ENCODE measurements at regions not wholly inside any gene's neighbourhood (a gene's known extent, or its start where the extent isn't known, plus 50 kb on each side); places are given as distances from the start of the nearest gene placed in this dataset.
"Not testable (repeated sequence)": the region's sequence is repeated elsewhere in the genome, so short reads cannot be mapped to it uniquely, and the experiment has no call there.

DNA sequence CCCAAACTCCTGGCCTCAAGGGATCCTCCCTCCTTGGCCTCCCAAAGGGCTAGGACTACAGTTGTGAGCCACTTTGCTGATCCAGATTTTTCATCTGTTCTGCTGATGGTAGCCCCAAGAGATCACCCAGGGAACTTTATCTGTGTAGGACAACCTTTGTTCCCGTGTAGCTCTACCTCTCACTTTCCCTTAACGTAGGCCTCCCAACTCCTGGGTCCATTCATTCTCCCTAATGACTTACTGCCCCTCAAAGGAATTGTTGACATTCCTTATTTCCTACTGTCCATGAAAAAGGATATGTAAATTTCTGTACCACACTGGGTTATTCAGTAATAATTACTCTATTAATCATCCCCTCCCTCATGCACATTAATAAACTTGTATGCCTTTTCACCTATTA lies 51.0 kb upstream of the PHF24 start:
- no peak for DNase-seq

DNA sequence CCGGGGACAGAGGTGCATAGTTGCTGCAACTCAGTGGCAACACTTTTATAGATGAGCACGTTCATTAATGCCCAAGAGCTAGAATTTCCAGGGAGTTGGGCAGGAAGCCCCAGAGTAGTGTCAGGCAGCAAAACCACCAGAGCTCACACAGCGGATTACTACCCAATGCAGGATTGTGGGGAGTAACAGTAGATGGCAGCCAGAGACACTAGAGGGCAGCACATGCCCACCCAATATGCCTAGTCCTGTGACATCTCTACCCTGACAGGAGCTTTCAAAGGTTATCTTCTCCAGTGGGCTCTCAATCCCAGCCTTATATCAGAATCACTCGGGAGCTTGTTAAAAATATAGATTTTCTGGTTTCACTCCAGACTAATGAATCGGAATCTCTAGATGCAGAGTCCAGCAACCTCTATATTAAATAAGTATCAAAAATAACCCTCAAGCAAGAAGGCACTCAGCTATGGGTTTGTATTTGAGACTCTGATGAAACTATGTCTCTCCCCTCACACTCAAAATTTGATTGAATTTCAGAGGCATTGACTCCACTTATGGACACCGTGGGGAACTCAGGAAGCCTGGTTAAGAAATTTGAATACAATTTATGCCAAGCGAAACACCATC lies 58.4 kb upstream of the PHF24 start:
- DNase-seq = peak in 54 of 56 donors; percentile 11 to 94 (median 66)

DNA sequence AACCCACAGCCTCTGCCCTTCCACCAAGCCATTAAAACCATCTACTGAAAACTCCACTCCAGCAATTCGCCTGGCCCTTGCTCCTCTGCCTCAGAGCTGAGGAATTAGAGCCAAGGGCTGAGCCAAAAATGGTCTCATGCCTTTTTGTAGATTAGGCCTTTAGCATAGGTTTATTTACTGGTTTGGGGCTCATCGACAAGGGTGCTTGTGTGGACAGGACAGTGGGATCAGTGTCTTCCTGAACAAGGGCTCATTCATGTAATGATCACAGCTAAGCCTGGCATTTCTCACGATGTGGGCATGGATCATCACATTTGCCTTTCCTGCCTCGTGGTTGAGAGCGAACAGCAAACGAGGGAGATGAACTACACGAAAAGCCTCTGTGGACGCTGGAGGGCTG lies 59.2 kb upstream of the PHF24 start:
- peak in 50 of 56 donors; percentile 5 to 86 (median 44) for DNase-seq

DNA sequence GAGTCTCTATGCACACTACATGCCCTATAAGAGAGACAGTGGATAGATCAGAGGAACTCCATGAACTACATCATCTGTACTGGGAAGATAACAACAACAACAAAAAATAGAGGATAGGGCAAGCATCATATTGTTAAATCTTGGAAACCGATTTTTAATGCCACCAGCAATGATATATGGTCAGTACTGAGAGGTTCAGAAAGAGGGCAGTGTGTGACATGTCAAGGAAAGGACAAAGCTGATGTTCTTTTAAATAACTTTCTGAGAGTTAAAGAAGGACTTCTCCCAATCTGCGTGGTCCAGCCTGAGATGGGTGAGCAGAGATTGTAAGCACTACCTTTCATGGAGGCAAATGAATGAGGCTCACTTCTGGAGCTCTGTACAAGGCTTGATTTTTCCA lies 62.0 kb upstream of the PHF24 start:
- DNase-seq = no peak

DNA sequence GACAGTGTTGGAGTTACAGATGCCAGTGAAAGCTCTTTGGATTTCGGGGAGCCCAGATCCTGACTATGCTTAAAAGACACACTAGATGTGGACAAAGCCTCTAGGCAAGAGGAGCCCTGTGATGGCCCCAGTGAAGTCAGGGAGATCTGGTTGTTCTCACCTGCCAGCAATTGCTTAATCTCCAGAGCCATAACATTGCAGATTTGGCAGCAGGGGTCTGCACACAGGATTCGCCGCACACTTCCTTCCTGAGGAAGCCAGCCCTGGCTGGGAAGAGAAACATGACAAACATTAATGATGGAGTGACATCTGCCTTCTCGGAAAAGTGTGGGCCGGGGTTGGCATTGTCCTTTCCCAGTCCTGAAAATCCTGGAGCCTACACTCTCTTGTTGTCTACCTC lies 65.2 kb upstream of the PHF24 start:
- no peak for DNase-seq

DNA sequence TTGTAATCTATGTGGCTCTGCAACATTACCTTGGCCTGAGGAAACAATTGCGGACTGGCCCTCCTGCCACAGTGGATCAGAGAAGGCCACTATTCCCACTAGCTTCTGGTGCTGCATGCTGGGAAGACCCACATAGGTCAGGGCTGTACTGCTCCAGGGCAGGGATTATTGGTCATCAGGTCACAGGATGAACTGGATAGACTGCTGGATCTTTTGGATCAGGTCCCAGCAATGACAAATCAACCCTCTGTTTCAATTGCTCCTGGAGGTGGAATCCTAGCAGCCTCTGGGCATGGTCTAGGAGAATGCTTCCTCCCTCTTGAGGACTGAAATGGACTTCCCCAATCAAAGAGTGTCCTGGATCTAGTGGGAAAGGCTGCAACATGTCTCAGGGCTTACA lies 66.7 kb upstream of the PHF24 start:
- no peak for DNase-seq

DNA sequence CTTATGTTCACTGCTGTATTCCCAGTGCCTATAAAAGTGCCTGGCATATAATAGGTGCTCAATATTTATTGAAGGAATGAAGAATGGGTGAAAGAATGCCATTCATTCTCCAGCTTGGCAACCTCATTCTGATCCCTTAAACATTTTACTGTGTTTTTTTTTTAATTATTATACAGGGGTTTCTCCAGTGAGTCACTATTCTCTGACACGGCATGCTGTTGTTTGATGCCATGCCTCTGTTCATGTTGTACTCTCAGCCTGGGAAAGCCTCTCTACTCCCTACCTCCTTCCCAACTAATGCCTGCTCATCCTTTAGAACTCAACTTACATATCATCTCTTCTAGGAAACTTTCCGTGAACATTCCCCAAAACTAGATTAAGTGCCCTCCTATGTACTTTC lies 70.2 kb upstream of the PHF24 start:
- no peak for DNase-seq

DNA sequence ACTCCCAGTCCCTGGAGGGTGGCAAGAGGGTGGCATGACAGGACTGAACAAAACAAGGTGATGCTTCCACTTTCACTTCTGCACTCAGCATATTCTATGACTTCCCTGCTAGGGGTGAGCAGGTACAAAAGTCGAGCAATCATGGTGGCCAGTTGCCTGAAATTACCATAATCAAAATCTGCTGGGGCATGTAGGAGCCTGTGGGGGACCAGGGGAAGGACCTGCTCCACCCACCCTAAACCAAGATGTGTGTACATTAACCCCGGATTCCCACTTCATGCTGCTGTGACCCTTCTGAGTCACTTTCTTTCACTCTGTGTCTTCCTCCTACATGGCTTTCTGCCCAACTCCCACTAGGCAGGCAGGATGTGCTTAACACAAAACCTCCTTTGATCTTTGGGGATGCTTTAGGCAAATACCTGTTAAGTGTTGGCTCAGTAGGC lies 73.3 kb upstream of the PHF24 start:
- DNase-seq = no peak

DNA sequence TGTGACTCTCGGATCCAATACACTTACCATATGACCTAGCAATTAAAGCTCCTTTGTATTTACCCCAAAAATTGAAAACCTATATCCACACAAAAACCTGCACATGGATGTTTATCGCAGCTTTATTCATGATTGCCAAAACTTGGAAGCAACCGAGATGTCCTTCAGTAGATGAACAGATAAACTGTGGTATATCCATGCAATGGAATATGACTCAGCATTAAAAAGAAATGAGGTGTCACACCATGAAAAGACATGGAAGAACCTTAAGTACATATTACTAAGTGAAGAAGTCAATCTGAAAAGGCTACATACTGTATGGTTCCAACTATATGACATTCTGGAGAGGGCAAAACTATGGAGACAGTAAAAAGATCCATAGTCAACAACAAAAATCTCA lies 82.0 kb upstream of the PHF24 start:
- DNase-seq = no peak

DNA sequence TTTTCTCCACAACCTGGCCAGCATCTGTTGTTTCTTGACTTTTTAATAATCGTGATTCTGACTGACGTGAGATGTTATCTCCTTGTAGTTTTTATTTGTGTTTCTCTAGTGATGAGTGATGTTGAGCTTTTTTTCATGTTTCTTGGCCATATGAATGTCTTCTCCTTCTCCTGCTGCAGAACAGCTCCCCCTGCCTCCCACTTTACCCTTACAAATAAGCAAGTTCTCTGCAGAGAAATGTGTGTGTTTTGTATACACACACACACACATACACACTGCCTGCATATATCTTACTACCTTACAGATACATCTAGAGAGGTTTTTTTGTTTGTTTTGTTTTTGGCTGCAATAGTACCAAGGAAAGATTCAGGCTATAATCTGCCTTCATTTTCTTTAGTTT lies 88.7 kb upstream of the PHF24 start:
- peak in 1 of 56 donors; percentile 3 for DNase-seq

DNA sequence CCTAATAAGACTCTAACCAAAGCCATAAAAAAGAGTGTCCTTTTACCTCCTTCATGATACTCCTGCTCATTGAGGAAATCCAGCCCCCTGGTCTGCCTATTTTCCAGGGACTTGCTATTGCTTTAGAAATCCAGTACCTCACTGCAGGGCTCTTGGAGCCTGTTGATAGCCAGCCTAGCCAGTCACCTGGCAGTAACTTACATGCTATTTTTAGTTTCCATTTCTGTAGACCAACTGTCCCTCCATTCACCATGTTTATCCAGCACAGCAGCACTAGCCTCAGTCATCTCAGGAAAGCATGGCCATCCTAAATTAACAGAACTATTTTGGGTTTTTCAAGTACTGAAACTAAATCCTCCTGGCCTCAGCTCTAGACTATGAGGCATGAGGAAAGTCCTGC lies 91.5 kb upstream of the PHF24 start:
- DNase-seq = no peak

DNA sequence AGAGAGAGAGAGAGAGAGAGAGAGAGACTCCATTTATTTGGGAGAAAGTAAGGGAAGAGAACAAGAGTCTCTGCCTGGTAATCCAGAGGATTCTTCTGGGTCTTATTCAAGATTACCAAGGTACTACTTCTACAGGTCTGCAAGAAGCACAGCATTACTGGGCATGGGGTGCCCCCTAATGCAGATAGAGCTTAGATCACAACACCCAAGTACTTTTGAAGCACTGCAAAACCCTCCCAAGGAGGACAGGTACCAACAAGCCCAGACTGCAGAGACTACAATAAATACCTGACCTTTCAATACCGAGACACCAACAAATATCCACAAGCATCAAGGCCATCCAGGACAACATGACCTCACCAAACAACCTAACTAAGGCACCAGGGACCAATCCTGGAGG lies 94.7 kb upstream of the PHF24 start:
- no peak for DNase-seq

DNA sequence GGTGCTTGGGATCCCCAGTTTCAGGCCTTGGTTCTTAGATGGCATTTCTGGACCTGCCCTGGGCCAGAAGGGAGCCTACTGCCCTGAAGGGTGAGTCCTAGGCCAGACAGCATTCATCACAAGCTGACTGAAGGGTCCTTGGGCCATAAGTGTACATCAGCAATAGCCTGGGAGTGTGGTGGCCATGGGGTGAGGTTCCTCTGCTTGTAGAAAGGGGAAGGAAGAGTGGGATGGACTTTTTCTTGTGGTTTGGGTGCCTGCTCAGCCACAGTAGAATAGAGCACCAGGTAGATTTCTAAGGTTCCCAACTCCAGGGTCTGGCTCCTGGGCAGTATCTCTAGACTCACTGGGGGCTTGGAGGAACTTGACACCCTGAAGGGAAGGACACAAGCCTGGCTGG lies 95.2 kb upstream of the PHF24 start:
- DNase-seq = peak in 1 of 56 donors; percentile 1

DNA sequence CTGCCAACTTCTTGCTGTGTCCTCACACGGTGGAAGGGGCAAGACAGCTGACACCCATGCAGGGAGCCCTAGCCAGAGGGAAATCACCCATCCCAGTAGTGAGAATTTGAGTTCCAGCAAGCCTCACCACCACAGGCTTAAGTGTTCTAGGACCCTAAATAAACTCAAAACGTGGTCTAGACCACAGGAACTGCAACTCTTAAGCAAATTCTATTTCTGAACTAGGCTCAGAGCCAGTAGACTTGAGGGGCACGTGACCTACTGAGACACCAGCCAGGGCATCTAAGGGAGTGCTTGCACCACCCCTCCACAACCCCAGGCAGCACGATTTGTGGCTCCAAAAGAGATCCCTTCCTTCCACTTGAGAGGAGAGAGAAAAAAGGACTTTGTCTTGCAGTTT lies 96.0 kb upstream of the PHF24 start:
- peak in 1 of 56 donors; percentile 37 for DNase-seq

DNA sequence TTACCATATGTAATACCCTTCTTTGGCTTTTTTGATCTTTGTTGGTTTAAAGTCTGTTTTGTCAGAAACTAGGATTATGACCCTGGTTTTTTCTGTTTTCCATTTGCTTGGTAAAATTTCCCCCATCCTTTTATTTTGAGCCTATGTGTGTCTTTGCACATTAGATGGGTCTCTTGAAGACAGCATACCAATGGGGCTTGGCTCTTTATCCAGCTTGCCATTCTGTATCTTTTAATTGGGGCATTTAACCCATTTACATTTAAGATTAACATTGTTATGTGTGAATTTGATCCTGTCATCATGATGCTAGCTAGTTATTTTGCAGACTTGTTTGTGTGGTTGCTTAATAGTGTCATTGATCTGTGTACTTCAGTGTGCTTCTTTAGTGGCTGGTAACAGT lies 103.1 kb upstream of the PHF24 start:
- not testable (repeated sequence) for DNase-seq

DNA sequence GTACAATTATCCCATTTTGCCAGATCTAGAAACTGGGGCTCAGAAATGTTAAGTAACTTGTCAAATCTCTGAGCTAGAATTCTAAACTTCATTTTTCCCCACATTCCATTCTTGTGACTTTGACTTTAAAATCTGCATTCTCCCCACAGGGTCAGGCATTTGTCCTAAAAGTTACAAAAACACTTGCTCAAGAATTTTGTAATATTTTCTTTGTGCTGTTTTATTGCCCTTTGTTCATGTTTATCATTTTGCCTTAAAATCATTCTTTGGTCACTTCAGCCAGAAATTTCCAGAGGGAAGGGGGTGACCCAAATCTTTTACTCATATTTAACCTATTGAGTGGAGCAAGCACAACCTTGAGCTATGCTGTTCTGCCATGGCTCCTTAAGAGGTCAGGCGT lies 120.1 kb upstream of the CCL21 start:
- DNase-seq = no peak

DNA sequence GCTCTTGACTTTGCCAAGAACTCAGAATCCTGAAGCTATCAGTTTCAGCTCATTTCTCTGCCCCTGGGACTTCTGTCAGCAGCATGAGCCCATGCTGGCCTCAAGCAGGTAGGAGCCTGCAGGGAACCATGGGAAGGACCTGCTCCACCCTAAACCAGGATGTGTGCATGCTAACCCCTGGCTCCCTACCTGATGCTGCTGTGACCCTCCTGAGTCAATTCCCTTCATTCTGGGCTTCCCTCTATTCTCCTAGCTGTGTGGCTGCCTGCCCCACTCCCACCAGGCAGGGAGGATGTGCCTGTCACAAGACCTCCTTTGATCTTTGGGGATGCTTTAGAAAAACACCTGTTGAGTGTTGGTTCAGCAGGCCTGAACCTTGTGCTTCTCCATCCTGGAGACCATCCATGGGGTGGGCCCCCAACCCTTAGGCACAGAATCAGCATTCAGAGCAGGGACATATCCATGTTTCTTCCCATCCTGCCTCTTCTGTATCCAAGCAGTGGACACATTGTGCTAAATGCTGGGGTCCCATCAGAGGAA lies 117.1 kb upstream of the CCL21 start:
- DNase-seq = no peak

DNA sequence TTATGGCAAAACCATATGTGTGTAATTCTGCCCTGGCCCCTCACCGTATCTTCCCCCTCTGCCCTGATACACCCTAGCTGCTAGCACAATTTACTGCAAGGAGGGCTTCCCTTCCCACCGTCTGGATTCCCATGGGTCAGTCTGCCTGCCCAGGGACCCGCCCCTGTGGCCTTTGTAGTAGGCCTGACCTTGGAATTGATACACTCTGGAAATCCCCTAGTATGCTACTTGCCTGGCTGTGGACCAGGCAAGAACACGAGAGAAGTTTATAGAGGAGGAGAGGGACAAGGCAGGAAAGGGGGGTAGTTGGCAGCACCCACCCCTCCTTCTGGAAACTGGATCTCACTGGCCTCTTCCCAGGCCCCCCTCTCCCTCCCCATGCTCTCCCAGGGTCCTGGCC lies 115.8 kb upstream of the CCL21 start:
- no peak for DNase-seq

DNA sequence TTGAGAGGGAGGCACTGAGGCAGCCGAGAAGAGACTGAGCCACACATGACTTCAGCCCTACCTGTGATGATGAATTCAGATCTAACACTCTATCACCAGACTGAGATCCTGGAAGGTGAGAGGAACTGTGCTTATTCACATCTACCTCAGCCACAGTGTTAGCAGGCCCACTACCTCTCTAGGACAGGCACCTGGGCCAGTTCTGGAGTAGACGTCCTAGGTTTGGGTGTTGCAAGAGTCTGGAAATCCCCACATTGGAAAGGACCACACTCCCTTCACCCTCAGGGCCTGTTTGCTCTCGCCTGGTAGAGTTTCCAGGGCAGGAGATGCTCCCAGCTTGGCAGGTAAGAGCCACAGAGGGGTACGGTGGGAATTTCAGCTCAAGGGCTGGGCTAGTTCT lies 113.8 kb upstream of the CCL21 start:
- no peak for DNase-seq

DNA sequence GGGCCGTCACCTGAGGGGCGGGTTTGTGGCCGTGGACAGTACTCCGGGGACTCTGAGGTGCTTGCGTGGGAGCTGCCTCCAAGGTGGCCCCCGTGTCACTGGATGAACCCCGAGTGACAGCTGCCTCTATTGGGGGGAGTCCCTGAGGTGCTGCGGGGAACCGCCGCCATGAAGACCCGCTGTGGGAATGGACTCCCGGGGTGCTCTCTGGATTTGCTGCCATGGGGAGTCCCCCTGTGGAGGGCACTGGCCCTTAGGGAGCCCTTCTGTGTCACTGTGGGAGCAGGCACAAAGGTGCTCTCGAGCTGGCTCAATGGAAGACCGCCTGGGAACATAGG lies 100.2 kb upstream of the CCL21 start:
- peak in 1 of 56 donors; percentile 24 for DNase-seq

DNA sequence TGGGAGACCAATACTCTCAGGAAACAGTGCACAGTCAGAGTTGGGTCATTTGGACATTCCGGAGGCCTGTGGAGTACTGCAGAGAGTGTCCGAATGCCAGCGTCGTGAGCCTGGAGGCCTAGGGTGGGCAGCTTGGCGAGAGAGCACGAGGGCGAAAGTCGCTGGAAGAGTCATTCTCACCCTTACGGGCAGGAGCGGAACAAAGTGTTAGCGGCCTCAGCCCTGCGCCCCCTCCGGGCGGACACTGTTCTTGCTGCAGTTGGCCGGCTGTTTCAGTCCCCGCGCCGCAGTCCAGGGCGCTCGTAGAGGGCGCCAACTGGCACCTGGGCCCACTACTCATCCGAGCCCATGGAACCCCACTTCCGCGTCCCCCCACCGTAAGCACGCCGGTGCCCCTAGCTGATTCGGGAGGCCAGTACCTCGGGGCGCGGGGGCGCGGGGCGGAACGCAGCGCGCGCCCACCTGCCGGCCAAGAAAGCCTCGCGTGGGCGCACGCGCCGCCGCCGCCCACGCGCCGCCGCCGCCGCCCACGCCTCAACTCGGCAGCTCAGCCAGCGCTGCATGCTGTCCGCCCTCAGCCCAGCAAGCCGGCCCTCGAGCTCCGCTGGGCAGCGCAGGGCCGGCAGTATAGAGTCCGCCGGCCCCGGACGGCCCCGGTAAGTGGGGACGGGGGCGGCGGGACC lies 99.7 kb upstream of the CCL21 start:
- DNase-seq = peak in 9 of 56 donors; percentile 2 to 24 (median 6)

DNA sequence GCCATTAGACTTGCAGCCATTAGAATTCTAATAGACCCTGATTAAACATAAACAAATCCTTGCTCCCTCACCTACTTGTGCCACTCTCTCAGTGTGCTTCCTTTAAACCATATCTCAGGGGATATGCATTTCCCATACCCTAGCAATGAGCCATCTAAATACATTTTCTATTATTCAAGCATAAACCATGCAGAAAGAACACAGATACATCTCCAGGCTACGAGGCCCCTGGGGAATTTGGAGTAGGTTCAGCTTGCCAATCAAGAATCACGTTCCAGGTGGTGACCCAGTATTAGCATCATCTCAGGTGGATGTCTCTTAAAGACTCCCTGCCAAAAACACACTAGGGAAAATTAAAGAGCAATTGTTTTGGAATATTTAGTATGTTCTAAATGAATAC lies 93.0 kb upstream of the CCL21 start:
- DNase-seq = no peak

DNA sequence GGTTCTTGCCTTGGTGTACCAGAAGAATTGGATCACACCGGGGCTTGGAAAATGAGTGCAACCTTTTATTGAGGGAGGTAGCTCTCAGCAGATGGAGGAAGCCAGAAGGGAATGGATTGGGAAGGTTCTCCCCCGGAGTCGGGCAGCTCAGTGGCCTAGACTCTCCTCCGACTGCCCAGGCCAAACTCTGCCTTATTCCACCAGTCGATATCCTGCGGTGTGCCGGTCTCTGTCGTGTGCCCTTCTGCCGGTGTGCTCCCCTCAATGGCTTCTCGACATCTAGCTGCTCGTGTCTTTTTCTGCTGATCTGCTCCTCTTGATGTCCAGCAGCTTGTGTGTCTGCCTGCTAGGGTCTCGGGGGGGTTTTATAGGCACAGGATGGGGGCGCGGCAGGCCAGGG lies 87.4 kb upstream of the CCL21 start:
- DNase-seq = no peak

Data from amygdala (tissue), 56 donors.